GM18861 (cell line): ENCODE measurements at regions not wholly inside any gene's neighbourhood (a gene's known extent, or its start where the extent isn't known, plus 50 kb on each side); places are given as distances from the start of the nearest gene placed in this dataset.
A peak's percentile ranks its signal among the peaks of the same experiment; 100 is the strongest.
"Not testable (repeated sequence)": the region's sequence is repeated elsewhere in the genome, so short reads cannot be mapped to it uniquely, and the experiment has no call there.

Source experiments
- ATAC-seq: cut with Tn5 transposase; IDR thresholded peaks from one replicate; pipeline ENCODE4 v1.9.1; 2021; ENCODE audit not compliant: unreplicated experiment

DNA sequence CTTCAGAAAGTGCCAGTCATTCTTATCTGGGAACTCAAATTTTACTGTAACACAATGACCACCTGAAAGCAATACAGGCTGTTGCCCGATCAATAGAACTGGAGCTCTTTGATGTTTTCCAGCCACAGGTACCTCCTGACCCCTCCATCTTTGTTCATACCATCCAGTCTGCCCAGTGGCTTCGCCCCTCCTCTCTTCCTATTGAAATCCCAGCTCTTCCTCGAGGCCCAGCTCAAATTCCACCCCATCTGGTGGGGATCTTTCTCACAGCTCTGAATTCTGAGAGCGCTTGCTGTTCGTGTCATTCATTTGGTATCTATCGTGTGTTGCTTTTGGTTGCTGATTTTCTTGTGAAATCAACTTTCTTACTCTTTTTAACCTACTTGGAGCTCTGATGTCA lies 87.9 kb upstream of the CNKSR3 start:
- ATAC-seq = no peak

DNA sequence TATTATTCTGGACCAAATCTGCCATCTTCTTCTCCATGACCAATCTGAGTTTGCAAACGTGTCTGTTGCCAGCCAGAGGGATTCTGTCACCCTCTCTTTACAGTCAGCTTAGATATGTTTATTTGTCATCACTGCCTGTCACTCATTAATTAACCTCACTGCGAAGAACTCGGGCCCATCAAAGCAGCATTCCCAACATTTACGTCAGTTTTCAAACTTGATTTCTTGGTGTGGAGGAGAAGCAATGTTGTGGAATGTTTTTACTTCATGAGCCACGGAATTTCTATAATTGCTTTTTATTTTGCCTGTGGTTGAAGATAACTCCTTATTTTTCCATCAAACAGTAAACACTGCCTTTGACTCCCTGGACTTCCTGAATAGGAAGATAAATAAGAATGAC lies 91.8 kb upstream of the CNKSR3 start:
- no peak for ATAC-seq

DNA sequence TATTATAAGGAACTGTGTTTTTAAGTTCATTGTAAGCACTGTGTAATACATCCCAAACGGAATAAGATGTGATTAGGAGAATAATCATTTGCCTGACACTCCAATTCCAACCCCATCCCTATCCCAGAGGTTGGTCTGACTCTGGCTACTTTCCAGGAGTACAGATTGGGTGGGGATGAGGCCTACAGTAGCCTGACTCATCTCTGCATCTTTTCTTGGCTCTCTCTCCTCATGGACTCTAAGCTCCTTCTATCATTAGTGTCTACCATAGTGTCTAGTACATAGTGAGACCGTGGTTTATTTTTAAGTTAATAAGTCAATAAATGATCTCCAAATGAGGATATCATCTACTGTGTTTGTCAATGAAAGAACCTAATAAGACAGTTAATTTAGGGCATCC lies 92.2 kb upstream of the CNKSR3 start:
- ATAC-seq = no peak

DNA sequence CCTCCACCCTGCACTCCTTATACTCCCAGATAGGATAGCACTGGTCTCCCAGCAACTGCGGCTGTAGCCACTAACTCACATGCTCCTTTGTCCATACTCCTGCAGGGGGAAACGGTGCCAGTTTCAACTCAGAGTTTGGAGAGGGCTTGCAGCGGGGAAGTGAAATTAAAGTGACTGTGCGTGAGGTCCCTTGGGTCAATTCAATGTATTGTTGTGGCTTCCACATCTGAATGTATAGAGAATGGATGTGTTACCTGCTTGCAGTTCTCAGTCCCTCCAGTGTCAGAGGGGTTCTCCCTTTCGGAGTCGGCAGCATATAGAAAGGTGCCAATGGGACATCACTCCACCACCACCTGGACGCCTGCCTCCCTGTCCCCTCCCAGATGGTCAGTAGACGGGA lies 93.6 kb upstream of the CNKSR3 start:
- no peak for ATAC-seq

DNA sequence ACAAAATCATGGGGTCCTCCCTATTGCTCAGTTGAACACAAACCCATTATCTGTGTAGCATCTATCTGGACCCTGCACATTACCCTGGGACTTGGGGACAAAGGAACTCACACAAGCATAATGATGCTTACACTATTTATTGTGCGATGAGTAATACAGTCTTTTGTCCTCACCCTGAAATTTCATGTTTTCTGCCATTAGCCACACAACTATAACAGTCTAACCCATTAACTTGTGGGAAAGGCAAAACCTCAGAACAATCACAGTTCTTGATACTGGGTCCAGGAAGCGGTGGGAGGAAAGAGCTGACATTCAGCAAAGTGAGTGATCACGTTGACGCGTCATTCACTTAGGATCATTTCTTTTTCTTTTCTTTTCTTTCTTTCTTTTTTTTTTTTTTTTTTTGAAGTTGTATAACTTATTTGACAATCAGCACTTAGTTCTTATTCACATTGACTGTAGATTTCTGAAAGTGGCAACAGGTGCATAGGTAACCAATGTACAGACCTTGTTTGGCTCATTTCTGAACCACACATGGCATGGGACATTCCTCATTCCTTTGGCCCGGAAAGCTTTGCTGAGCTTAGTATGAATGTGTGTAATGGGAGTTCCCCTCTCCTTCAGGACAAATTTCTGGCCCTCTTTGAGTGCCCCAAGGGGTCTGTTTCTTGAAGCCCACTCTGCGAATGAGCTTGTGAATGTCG lies 94.8 kb upstream of the CNKSR3 start:
- ATAC-seq = peak; percentile 65

DNA sequence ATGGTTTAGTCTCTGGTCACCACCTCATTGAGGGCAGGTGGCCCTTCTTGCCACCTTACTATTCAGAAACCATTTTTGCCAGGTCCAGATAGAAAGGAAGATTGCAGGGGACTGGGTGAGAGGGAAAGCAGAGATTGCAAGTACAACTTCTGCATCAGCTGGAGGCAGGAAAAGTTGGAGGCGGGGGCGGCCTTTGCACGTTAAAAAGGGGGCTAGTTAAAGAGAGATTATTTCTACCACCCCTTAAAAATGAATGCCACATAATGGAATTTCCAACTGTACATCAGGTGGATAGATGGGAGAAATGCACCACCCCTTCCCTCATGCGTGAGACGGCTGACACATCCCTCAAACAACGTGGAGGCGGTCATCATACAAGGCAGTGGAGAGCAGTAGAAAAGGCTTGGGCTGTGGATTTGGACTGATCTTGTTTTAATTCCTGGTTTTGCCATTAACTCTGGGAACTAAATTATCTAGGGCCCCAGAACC lies 95.4 kb upstream of the CNKSR3 start:
- no peak for ATAC-seq

DNA sequence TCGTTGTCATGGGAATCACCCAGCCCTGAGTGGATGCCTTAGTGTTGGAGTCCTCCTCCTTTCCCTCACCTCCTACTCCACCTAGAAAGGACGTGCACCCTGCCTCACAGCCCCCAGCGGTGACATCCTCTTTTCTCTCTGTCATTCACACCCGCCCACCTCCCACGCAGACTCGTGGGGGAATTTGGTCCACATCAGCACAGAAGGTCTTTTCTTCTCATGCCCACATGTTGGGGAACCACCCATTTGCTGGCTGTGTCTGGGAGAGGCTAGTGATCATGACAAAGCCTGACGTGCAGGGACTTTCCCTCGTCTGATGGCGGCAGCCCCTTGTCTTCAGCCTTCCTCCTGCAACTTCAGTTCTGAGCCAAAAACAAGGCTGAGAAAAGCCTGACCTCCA lies 96.0 kb upstream of the CNKSR3 start:
- peak; percentile 63 for ATAC-seq

DNA sequence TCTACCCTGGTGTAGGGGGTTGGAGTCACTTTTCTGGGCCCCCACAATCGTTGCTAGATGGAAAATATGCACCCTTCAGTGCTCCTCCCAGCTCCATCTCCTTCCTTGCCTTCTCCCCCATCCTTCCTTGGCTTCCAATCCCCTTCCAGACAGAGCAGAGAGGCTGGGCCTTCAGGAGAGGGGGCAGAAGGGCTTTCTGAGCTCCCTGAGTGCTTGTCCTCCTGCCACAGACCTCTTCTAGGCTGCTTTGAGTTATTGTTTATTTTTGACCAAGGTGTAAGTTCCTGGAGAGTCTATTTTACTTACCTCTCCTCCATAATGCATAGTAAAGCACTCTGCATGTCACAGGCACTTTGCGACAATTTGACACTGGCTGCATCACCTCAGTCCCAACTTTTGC lies 96.4 kb upstream of the CNKSR3 start:
- no peak for ATAC-seq

DNA sequence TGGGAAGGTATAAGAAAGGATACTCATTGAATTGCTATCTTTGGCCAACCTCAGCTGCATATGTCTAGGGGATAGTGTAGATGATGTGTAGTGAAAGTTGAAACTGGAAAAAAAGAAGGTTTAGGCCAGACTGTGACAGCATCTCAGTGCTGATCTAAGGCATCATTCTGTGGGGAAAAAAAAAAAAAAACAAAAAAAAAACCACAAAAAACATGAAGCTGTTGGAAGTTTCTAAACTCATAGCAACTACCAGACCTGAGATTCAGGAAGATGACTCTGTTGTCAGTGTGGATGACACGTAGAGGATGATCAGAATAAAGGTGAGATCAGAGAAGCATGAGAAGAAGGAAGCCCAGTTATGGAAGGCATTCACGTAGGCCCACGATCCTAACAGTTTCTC lies 100.8 kb upstream of the CNKSR3 start:
- peak; percentile 27 for ATAC-seq

DNA sequence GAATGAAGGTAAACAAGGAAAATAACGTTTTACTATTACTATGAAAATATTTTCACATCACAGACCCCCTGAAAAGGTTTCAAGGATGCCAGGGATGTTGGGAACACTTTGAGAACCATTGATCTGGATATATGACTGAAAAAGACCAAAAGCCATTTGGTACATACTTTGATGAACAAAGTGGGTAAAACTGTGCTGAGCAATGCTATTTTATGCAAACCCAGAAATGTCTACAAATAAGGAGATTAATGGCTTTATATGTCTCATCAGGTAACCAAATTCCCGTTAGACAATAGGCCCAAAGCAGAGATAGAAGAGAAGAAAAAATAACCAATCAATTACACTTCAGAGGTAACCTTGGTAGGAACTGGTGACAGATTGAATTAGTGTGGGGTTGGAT lies 101.4 kb upstream of the CNKSR3 start:
- no peak for ATAC-seq

DNA sequence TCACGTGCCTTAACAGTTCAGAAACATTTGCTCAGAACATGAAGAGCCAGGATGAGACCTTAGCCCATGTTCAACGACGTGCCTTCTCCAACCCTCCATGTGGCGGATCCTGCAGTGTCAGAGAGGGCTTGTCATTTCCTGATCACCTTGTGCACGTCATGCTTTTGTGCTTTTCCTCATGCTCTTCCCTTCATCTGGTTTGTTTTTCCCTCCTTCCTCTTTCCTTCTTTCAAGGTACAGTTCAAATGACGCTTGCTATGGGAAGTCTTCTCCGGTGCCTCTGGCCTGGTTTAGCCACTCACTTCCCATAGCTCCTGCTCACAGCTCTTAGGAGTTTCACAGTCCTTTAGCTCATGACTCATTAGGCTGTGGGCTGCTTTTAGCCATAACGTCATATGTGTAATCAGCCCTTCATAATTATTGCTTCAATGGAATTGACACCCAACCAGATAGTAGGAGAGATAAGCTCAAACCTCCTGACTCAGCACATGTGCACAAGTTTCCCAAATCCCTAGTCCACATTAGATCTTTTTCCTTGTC lies 102.7 kb upstream of the CNKSR3 start:
- ATAC-seq = no peak

DNA sequence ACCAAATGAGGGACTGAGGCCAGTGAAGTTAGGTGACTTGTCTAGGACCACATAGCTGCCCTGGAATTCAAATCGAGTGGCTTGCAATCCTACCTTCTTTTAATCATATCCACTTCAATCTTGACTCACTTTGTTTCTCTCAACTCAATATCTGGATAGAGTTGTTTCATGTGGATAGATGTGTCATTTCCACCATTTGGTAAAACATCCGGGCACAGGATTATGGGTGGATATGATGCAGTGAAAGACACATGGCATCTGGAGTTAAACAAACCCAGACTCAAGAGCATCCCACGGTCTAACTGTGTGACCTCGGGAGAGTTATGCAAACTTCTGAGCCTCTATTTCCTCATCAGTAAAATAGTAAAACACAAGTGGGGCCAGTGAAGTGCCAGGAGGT lies 103.6 kb upstream of the CNKSR3 start:
- ATAC-seq = no peak

DNA sequence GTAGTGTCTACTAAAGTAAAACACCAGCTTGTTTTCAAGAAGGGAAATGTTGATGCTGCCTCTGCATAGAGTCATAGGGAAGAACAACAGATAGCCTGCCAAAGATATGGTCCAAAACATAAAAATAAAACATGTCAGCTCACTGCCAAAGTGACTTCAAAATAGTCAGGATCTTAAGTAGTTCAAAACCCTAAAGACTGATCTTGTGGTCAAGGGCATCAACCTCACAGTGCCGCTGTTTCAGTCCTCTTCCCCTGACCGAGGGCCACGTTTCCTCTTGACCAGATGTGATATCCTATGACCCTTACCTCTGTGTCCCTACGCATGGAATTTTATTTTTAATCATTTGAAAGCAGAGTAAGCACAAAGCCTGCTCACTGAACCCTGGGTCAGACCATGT lies 104.2 kb upstream of the CNKSR3 start:
- no peak for ATAC-seq

DNA sequence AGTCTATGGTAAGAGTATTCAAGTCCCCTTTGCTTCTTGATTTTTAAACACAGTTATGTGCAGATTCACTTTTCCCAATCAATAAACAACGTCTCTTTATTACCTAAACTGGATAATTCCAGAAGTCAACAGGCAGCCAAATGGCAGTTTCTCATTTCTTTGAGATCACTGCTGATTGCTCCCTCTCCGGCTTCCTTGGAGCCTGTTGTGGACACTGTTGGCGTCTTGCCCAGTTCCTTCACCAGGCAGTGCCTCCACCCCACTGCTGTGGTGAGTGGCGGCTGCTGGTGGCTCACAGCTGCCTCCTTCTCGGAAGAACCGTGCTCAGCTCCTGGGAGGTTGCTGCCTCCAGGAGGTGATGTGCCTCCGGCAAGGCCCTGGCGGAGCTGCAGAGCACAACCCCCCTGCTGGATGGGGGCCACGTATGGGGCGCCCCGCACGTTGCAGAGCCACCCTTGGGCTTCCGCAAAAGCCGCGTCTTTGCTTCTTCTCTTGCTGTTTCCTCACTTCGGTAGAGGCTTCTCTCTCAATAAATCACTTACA lies 105.1 kb upstream of the CNKSR3 start:
- no peak for ATAC-seq

DNA sequence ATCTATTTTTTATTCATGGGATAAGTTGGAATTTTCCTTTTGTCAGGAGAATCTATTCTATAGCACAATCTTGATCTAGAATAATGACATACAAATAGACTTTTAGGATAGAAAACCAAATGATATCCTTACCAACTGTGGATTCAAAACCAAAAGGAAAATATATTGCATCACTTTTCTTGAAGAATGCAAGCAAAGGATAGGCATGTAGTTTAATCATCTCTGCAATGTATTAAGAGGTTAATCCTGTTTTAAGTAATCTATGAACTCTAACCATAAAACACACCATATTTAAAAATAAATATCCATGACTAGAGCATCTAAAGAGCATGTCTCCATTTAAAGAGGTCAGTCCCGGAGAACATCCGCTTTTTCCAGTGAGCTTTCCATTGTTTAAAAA lies 106.7 kb upstream of the CNKSR3 start:
- no peak for ATAC-seq

DNA sequence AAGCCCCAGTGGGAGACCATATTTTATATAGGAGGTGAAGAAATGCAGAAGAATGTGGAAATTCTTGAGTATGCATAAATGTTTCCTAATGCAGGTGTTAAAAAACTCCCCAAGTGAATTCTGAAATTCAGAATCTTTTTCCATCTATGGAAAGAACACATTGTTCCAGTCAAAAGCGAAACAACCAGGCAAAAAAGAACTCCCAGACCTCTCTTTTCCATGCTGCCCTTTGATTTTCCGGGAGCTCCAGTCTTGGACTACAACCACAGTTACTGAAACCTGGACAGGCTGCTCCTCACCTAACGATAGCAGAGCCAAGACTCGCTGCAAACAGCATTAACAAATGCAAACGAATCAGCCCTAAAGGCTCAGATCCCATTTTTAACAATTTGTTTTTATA lies 108.7 kb upstream of the CNKSR3 start:
- no peak for ATAC-seq

DNA sequence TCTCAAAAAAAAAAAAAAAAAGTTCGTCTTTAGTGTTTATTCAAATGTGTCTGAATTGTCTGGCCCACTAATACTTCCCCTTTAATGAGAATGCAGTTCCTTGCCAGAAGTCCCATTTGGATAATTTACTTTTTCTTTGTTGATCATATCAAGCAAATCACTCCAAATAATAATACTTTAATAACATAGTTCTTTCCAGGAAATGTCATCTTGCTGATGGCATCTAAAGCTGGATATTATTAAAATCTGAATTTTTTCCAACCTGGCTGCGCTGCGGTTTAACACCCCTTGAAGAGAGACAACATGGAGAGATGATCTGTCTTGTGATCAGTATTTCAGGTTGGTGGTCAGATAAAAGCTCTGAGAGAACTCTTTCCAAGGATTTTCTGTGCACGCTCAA lies 111.2 kb upstream of the CNKSR3 start:
- ATAC-seq = no peak

DNA sequence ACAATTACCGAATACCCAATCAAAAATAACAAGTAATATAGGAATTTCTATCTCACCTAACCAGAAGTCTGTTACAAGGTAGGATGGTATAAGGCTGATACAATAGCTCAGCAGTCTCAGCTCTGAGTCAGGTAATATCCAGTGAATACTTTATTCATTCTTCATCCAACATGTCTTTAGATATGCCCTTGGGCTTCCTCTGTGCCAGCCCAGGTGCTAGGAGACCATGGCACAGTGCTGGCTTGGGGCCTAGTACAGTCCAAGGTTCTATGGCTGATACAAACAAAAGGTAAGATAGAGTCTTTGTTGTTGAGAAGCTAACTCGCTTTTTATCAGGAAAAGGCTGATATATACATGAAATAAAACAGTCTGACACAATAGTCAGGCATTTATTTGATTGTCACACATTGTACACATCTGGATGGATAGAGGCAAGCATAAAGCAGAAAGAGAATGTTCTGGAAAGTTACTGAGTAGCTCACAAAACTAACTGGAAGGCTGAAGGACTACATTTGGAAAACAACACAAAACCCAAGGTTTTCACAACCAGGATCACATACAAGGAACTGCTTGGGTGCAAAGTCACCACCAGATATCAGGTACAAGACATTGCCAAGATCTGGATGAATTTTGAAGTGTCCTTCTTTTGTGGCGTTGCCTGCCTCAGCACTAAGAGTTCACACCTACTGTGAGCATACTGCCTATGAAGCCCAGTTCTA lies 110.4 kb upstream of the SCAF8 start:
- no peak for ATAC-seq

DNA sequence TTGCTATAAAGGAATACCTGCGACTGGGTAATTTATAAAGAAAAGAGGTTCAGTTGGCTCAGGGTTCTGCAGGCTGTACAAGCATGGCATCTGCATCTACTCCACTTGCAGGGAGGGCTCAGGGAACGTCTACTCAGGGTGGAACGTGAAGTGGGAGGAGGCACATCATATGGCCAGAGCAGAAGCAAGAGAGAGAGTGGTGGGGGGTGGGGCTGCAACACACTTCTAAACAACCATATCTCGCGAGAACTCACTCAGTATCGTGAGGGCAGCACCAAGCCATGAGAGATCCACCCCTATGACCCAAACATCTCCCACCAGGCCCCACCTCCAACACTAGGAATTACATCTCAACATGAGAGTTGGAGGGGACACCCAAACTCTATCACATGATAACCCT lies 109.8 kb upstream of the SCAF8 start:
- no peak for ATAC-seq

DNA sequence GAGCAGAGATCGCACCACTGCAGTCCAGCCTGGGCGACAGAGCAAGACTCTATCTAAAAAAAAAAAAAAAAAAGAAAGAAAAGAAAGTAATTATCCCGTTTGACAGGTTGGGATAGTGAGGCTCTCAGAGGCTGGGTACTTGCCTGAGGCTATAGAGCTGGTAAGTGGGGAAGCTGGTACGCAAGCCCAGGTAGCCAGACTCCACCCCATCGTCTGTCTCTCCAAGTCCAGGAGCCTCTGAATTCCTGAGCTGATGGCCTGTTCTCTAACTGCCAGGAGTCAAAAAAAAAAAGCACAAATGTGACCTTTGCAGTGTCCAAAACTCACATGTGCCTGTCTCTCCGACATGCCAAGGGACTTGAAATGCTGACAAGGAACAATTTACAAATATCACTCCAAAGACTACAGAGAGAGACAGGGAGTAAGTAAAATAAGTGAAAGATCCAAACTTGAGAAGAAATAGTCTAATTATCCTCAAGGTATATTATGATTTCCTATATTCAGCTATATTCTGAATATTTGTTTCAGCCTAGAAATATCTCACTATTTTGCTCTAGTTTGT lies 109.1 kb upstream of the SCAF8 start:
- ATAC-seq = no peak

DNA sequence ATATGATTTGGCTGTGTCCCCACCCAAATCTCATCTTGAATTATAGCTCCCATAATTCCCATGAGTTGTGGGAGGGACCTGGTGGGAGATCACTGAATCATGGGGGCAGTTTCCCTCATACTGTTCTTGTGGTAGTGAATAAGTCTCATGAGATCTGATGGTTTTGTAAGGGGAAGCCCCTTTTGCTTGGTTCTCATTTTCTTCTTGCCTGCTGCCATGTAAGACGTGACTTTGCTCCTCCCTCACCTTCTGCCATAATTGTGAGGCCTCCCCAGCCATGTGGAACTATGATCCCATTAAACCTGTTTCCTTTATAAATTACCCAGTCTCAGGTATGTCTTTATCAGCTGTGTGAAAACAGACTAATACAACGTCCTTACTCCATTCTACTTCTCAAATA lies 108.5 kb upstream of the SCAF8 start:
- not testable (repeated sequence) for ATAC-seq

DNA sequence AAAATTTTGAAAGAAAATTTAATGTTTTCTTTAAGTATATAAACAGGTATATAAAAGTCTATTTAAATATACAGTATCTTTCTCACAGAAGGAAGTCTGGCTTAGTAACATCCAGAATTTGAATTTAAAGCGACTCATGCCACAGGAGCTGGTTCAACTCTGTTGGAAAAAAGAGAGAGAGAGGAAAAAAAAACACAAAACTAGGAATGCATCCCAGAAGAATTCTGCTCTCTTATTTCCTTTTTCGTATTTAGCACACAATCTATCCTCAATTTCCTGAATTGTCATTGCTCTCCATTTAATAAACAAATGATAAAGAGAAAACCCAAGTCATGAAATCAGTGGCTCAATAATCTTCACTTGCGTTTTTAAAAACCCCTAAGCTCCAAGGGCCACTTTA lies 107.5 kb upstream of the SCAF8 start:
- ATAC-seq = no peak
